Activated CD4-positive, alpha-beta T cell treated with anti-CD3 and anti-CD28 coated beads, Interleukin-2, amount 50 U/mL, for 1 hour (primary cell): ENCODE measurements at regions not wholly inside any gene's neighbourhood (a gene's known extent, or its start where the extent isn't known, plus 50 kb on each side); places are given as distances from the start of the nearest gene placed in this dataset.

Source experiments
- DNase-seq: peaks from one replicate; pipeline ENCODE4 v3.0.0-alpha.2; 2020

GRCh38 chr22:48539261-48539660, 1288.4 kb downstream of the BRD1 start:
- DNase-seq = no peak

- DNase-seq = no peak
These were observed 1289.3 kb downstream of the BRD1 start for GRCh38 chr22:48538291-48538820.

- DNase-seq = no peak
These were observed 1290.4 kb downstream of the BRD1 start for GRCh38 chr22:48537343-48537680.

- DNase-seq = no peak
These were observed 1290.9 kb downstream of the BRD1 start for GRCh38 chr22:48536541-48537342.

- no peak for DNase-seq
These were observed 1291.7 kb downstream of the BRD1 start for GRCh38 chr22:48535868-48536540.

GRCh38 chr22:48534395-48534958, 1293.2 kb downstream of the BRD1 start:
- DNase-seq = no peak

GRCh38 chr22:48532986-48533385, 1294.7 kb downstream of the BRD1 start:
- DNase-seq = no peak

- DNase-seq = no peak
These were observed 1295.8 kb downstream of the BRD1 start for GRCh38 chr22:48531761-48532435.

- DNase-seq = no peak
These were observed 1296.6 kb downstream of the BRD1 start for GRCh38 chr22:48531108-48531507.

GRCh38 chr22:48530666-48531065, 1297.0 kb downstream of the BRD1 start:
- no peak for DNase-seq

- DNase-seq = no peak
These were observed 1299.3 kb downstream of the BRD1 start for GRCh38 chr22:48528221-48528915.

- no peak for DNase-seq
These were observed 1303.9 kb downstream of the BRD1 start for GRCh38 chr22:48523761-48524160.

GRCh38 chr22:48523091-48523490, 1304.6 kb downstream of the BRD1 start:
- no peak for DNase-seq

- no peak for DNase-seq
These were observed 1305.4 kb downstream of the BRD1 start for GRCh38 chr22:48522271-48522670.

- DNase-seq = no peak
These were observed 1306.6 kb downstream of the BRD1 start for GRCh38 chr22:48520884-48521588.

GRCh38 chr22:48520207-48520606, 1307.5 kb downstream of the BRD1 start:
- DNase-seq = no peak

GRCh38 chr22:48517039-48518030, 1310.3 kb downstream of the BRD1 start:
- no peak for DNase-seq

- DNase-seq = no peak
These were observed 1311.1 kb downstream of the BRD1 start for GRCh38 chr22:48516571-48516970.

GRCh38 chr22:48515571-48516200, 1312.0 kb downstream of the BRD1 start:
- no peak for DNase-seq

- no peak for DNase-seq
These were observed 1313.7 kb downstream of the BRD1 start for GRCh38 chr22:48513929-48514328.
